Neuronal stem cell (in vitro differentiated cells): ENCODE measurements at regions not wholly inside any gene's neighbourhood (a gene's known extent, or its start where the extent isn't known, plus 50 kb on each side); places are given as distances from the start of the nearest gene placed in this dataset.
A peak's percentile ranks its signal among the peaks of the same experiment; 100 is the strongest.

Experiments
- DNase-seq: peaks from one replicate; pipeline ENCODE4 v3.0.0-alpha.2; 2013; ENCODE audit warnings: low spot score
- H2AFZ ChIP-seq: one replicate; pipeline ENCODE4 v1.6.1; 2013; ENCODE audit warnings: mild to moderate bottlenecking, low read length, inconsistent platforms
- H2AK5ac ChIP-seq: 2 replicates; pipeline ENCODE4 v1.6.1; 2013; ENCODE audit warnings: low read depth, mild to moderate bottlenecking, inconsistent platforms, low read length, moderate library complexity, mixed read lengths
- H2BK120ac ChIP-seq: 2 replicates; pipeline ENCODE4 v1.6.1; 2013; ENCODE audit warnings: low read depth, mild to moderate bottlenecking, inconsistent platforms, low read length, moderate library complexity, mixed read lengths
- H2BK12ac ChIP-seq: one replicate; pipeline ENCODE4 v1.6.1; 2013; ENCODE audit warnings: low read length, inconsistent platforms
- H2BK15ac ChIP-seq: 2 replicates; pipeline ENCODE4 v1.6.1; 2013; ENCODE audit warnings: mild to moderate bottlenecking, low read length, inconsistent platforms, mixed read lengths
- H2BK5ac ChIP-seq: one replicate; pipeline ENCODE4 v1.6.1; 2013; ENCODE audit warnings: inconsistent platforms, mild to moderate bottlenecking, low read length, moderate library complexity
- H3K14ac ChIP-seq: one replicate; pipeline ENCODE4 v1.6.1; 2013; ENCODE audit warnings: low read length, inconsistent platforms
- H3K18ac ChIP-seq: 2 replicates; pipeline ENCODE4 v1.6.1; 2013; ENCODE audit warnings: low read length, inconsistent platforms
- H3K23ac ChIP-seq: 2 replicates; pipeline ENCODE4 v1.6.1; 2013; ENCODE audit warnings: low read depth, mild to moderate bottlenecking, mixed read lengths, low read length, inconsistent platforms; ENCODE audit not compliant: poor library complexity
- H3K27ac ChIP-seq: replicated peaks from 3 replicates; pipeline ENCODE4 v1.5.1; 2013; ENCODE audit warnings: low read length, inconsistent platforms
- H3K27me3 ChIP-seq, 3 experiments: 2 replicates each; pipeline ENCODE4 v1.6.1; 2013; ENCODE audit warnings: low read length in 3 of 3, mild to moderate bottlenecking in 2 of 3, inconsistent platforms in 1 of 3, low read depth in 1 of 3, mixed read lengths in 1 of 3, moderate library complexity in 1 of 3; ENCODE audit not compliant: control insufficient read depth in 3 of 3, insufficient read depth in 3 of 3
- H3K36me3 ChIP-seq, 2 donors: replicated peaks in 1 of 2; 2 replicates each; pipeline ENCODE4 v1.6.1; 2013; ENCODE audit warnings: low read length in 2 of 2; ENCODE audit not compliant: control insufficient read depth in 2 of 2, insufficient read depth in 2 of 2
- H3K4ac ChIP-seq: 2 replicates; pipeline ENCODE4 v1.6.1; 2013; ENCODE audit warnings: inconsistent platforms, mild to moderate bottlenecking, low read length, moderate library complexity
- H3K4me1 ChIP-seq, 2 donors: 1 replicate in 1 of 2; 2 replicates in 1 of 2; pipeline ENCODE4 v1.6.1; 2013; ENCODE audit warnings: low read length in 2 of 2, low read depth in 1 of 2; ENCODE audit not compliant: control insufficient read depth in 2 of 2, insufficient read depth in 1 of 2
- H3K4me2 ChIP-seq: one replicate; pipeline ENCODE4 v1.6.1; 2013; ENCODE audit warnings: mild to moderate bottlenecking, low read length, inconsistent platforms; ENCODE audit not compliant: insufficient read depth, poor library complexity, severe bottlenecking
- H3K4me3 ChIP-seq, 2 donors: 2 replicates each; pipeline ENCODE4 v1.5.1; 2013; ENCODE audit warnings: low read length in 2 of 2, mild to moderate bottlenecking in 2 of 2, inconsistent platforms in 1 of 2, moderate library complexity in 1 of 2
- H3K79me1 ChIP-seq: one replicate; pipeline ENCODE4 v1.6.1; 2013; ENCODE audit warnings: low read depth, mild to moderate bottlenecking, inconsistent platforms, low read length, moderate library complexity
- H3K9ac ChIP-seq: one replicate; pipeline ENCODE4 v1.6.1; 2013; ENCODE audit warnings: mild to moderate bottlenecking, low read depth, low read length, inconsistent platforms; ENCODE audit not compliant: poor library complexity
- H3K9me3 ChIP-seq, 2 donors: replicated peaks in 1 of 2; 2 replicates each; pipeline versions ENCODE3 to v1.6.1; 2013; ENCODE audit warnings: low read length in 2 of 2, mild to moderate bottlenecking in 2 of 2, inconsistent platforms in 1 of 2, low read depth in 1 of 2, mixed read lengths in 1 of 2, moderate library complexity in 1 of 2; ENCODE audit not compliant: control insufficient read depth in 2 of 2, insufficient read depth in 1 of 2
- H4K8ac ChIP-seq: one replicate; pipeline ENCODE4 v1.6.1; 2013; ENCODE audit warnings: low read depth, mild to moderate bottlenecking, inconsistent platforms, low read length, moderate library complexity
- H4K91ac ChIP-seq: one replicate; pipeline ENCODE4 v1.6.1; 2013; ENCODE audit warnings: low read length, low read depth, mild to moderate bottlenecking, inconsistent platforms; ENCODE audit not compliant: poor library complexity
- WGBS, 2 donors: extraction: QIAGEN DNeasy Blood & Tissue Kit; methylation state at CpG; one replicate each; pipeline ENCODE4 v1.1.7; 2013; ENCODE audit warnings: missing lambda C conversion rate in 2 of 2, mixed read lengths in 1 of 2; ENCODE audit not compliant: insufficient read length in 2 of 2, insufficient replicate concordance in 1 of 2; ENCODE audit errors: extremely low coverage in 2 of 2; 5-methylcytosine and 5-hydroxymethylcytosine counted together

- no peak overlapping the region for H4K91ac ChIP-seq
- peaks cover 0 to 6% of the 10 kb centered on the region in 2 donors for H3K9me3 ChIP-seq
- peaks cover 0 to 32% (median 0%) of the 10 kb centered on the region in 3 experiments for H3K27me3 ChIP-seq
- H2BK15ac ChIP-seq = peak overlapping the region; percentile 89
- H3K4me1 ChIP-seq = peaks cover 2 to 12% of the 10 kb centered on the region in 2 donors
- H3K23ac ChIP-seq = peak overlapping the region; percentile 98
- H3K27ac ChIP-seq = no peak overlapping the region
- peak overlapping the region; percentile 95 for H2AFZ ChIP-seq
- H3K9ac ChIP-seq = peak overlapping the region; percentile 86
- peak; percentile 71 for DNase-seq
- no peak overlapping the region for H2BK12ac ChIP-seq
- H3K4me2 ChIP-seq = peak overlapping the region; percentile 89
- peak overlapping the region; percentile 65 for H4K8ac ChIP-seq
- peak overlapping the region; percentile 71 for H3K14ac ChIP-seq
- WGBS, 2 donors = no CpG with 5 or more reads among the region's 88 CpGs
- H2AK5ac ChIP-seq = no peak overlapping the region
- peak overlapping the region; percentile 69 to 95 for H3K4me3 ChIP-seq
- H3K36me3 ChIP-seq = peaks cover 0 to 5% of the 10 kb centered on the region in 2 donors
- peak overlapping the region; percentile 96 for H3K18ac ChIP-seq
- H3K4ac ChIP-seq = no peak overlapping the region
- no peak overlapping the region for H2BK120ac ChIP-seq
- no peak overlapping the region for H2BK5ac ChIP-seq
- H3K79me1 ChIP-seq = no peaks in the 10 kb centered on the region
Observed at GRCh38 chr17:68101075-68101986, 65.8 kb downstream of the KPNA2 start.

- Histone ChIP-seq H3K9ac (peak overlapping the region; percentile 86), H3K4ac (no peak overlapping the region), H3K36me3 (peaks cover 0 to 11% of the 10 kb centered on the region in 2 donors), H3K4me3 (peak overlapping the region; percentile 69 to 95), H3K27ac (no peak overlapping the region), H3K23ac (peak overlapping the region; percentile 98), H2AFZ (peak overlapping the region; percentile 95), H2BK5ac (no peak overlapping the region), H3K79me1 (no peaks in the 10 kb centered on the region), H2BK15ac (no peak overlapping the region), H3K14ac (peak overlapping the region; percentile 71), H4K91ac (no peak overlapping the region), H2AK5ac (no peak overlapping the region), H3K9me3 (peaks cover 0 to 6% of the 10 kb centered on the region in 2 donors), H2BK120ac (no peak overlapping the region), H3K27me3 (peaks cover 0 to 32% (median 0%) of the 10 kb centered on the region in 3 experiments), H3K4me2 (peak overlapping the region; percentile 89), H2BK12ac (no peak overlapping the region), H4K8ac (no peak overlapping the region), H3K4me1 (peaks cover 2 to 12% of the 10 kb centered on the region in 2 donors), H3K18ac (peak overlapping the region; percentile 96)
- DNase-seq = no peak
- no CpG with 5 or more reads among the region's 20 CpGs for WGBS, 2 donors
Observed at GRCh38 chr17:68101987-68102314, 66.4 kb downstream of the KPNA2 start.

GRCh38 chr17:68102318-68102758, 66.8 kb downstream of the KPNA2 start:
- H3K27me3 ChIP-seq = peaks cover 0 to 32% (median 0%) of the 10 kb centered on the region in 3 experiments
- no peak overlapping the region for H3K14ac ChIP-seq
- H4K8ac ChIP-seq = no peak overlapping the region
- H3K9ac ChIP-seq = peak overlapping the region; percentile 60
- H3K23ac ChIP-seq = no peak overlapping the region
- H2BK5ac ChIP-seq = no peak overlapping the region
- no peaks in the 10 kb centered on the region for H3K79me1 ChIP-seq
- DNase-seq = no peak
- no peak overlapping the region for H4K91ac ChIP-seq
- peaks cover 2 to 12% of the 10 kb centered on the region in 2 donors for H3K4me1 ChIP-seq
- H2AK5ac ChIP-seq = no peak overlapping the region
- H3K36me3 ChIP-seq = peaks cover 0 to 12% of the 10 kb centered on the region in 2 donors
- no CpG with 5 or more reads among the region's 21 CpGs for WGBS, 2 donors
- peaks cover 0 to 6% of the 10 kb centered on the region in 2 donors for H3K9me3 ChIP-seq
- peak overlapping the region; percentile 95 for H2AFZ ChIP-seq
- no peak overlapping the region for H3K27ac ChIP-seq
- H3K4me3 ChIP-seq = peak overlapping the region; percentile 69 to 70
- no peak overlapping the region for H2BK12ac ChIP-seq
- no peak overlapping the region for H2BK120ac ChIP-seq
- no peak overlapping the region for H3K18ac ChIP-seq
- H3K4ac ChIP-seq = no peak overlapping the region
- H2BK15ac ChIP-seq = no peak overlapping the region
- H3K4me2 ChIP-seq = peak overlapping the region; percentile 89

- H2AK5ac ChIP-seq = no peak overlapping the region
- H3K4me2 ChIP-seq = no peak overlapping the region
- H3K9me3 ChIP-seq = peaks cover 0 to 13% of the 10 kb centered on the region in 2 donors
- H3K4me1 ChIP-seq = peaks cover 2 to 12% of the 10 kb centered on the region in 2 donors
- H3K4ac ChIP-seq = no peak overlapping the region
- H2BK12ac ChIP-seq = no peak overlapping the region
- no peak for DNase-seq
- no peak overlapping the region for H2BK120ac ChIP-seq
- H4K8ac ChIP-seq = no peak overlapping the region
- no peak overlapping the region for H2BK15ac ChIP-seq
- no peak overlapping the region for H3K14ac ChIP-seq
- no peak overlapping the region for H4K91ac ChIP-seq
- H3K36me3 ChIP-seq = peaks cover 0 to 15% of the 10 kb centered on the region in 2 donors
- no peak overlapping the region for H2AFZ ChIP-seq
- no peak overlapping the region for H2BK5ac ChIP-seq
- no peak overlapping the region for H3K9ac ChIP-seq
- no peak overlapping the region for H3K18ac ChIP-seq
- H3K4me3 ChIP-seq = peak overlapping the region in 1 of 2 donors; percentile 69
- H3K79me1 ChIP-seq = no peaks in the 10 kb centered on the region
- H3K27me3 ChIP-seq = peaks cover 0 to 32% (median 0%) of the 10 kb centered on the region in 3 experiments
- no peak overlapping the region for H3K27ac ChIP-seq
- H3K23ac ChIP-seq = no peak overlapping the region
Observed at GRCh38 chr17:68103148-68103547, 67.6 kb downstream of the KPNA2 start.
